ENCODE measurements at regions not wholly inside any gene's neighbourhood (a gene's known extent, or its start where the extent isn't known, plus 50 kb on each side); places are given as distances from the start of the nearest gene placed in this dataset.
A peak's percentile ranks its signal among the peaks of the same experiment; 100 is the strongest.

DNA sequence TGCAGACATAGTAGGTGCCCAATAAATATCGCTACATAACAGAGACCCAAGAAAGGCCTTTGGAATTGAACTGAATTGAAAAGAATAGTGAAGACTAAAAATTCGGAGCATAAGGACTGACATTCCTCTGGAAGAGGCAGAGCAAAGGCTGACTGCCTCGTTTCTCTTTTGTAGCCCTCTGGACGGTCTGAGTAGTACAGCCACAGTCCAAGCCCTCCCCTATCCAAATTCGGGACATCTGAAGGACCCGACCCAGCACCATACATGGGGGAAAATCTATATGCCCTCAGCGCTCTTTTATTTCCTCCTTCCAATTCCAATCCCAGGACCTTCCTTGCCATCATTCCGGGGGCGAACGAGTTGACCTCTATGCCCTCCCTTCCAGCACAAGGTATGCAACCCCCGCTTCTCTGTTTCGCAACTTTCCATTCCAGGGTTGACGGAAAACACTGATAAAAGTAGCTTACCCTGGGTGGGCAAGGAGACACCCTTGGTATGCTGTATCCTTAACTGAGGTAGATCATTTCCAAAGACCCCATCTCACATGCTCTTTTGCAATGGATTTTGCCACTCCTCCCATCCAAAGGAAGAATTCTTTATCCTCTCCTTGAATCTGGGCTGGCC lies 127.4 kb upstream of the MAP1LC3B2 start:
- Histone ChIP-seq H3K36me3 (ENCODE audit: control insufficient read depth, insufficient read depth, low read length) (no peaks in the 10 kb centered on the region), H3K9me3 (ENCODE audit: control insufficient read depth, low read length) (no peaks in the 10 kb centered on the region), H3K4me3 (ENCODE audit: insufficient read depth, low read depth, low read length) (no peak overlapping the region), H3K27me3 (ENCODE audit: control insufficient read depth, insufficient read depth, low read length, poor library complexity, severe bottlenecking) (no peaks in the 10 kb centered on the region), H3K4me1 (ENCODE audit: control insufficient read depth, insufficient read depth, low read length) (peaks cover 35% of the 10 kb centered on the region), H3K27ac (ENCODE audit: insufficient read depth, low read depth, low read length, poor library complexity, severe bottlenecking) (no peak overlapping the region)
- WGBS, 2 experiments, result 89 to 92% methylated on average over 13 of the region's 13 CpGs

GRCh38 chr12:116432314-116432750 lies 126.8 kb upstream of the MAP1LC3B2 start:
- Histone ChIP-seq H3K9me3 (ENCODE audit: control insufficient read depth, low read length) (no peaks in the 10 kb centered on the region), H3K27ac (ENCODE audit: insufficient read depth, low read depth, low read length, poor library complexity, severe bottlenecking) (no peak overlapping the region), H3K4me1 (ENCODE audit: control insufficient read depth, insufficient read depth, low read length) (peaks cover 31% of the 10 kb centered on the region), H3K36me3 (ENCODE audit: control insufficient read depth, insufficient read depth, low read length) (no peaks in the 10 kb centered on the region), H3K27me3 (ENCODE audit: control insufficient read depth, insufficient read depth, low read length, poor library complexity, severe bottlenecking) (no peaks in the 10 kb centered on the region), H3K4me3 (ENCODE audit: insufficient read depth, low read depth, low read length) (no peak overlapping the region)
- WGBS, 2 experiments, result 85 to 95% methylated on average over 4 of the region's 4 CpGs

- Histone ChIP-seq H3K4me3 (ENCODE audit: insufficient read depth, low read depth, low read length) (no peak overlapping the region), H3K27me3 (ENCODE audit: control insufficient read depth, insufficient read depth, low read length, poor library complexity, severe bottlenecking) (no peaks in the 10 kb centered on the region), H3K27ac (ENCODE audit: insufficient read depth, low read depth, low read length, poor library complexity, severe bottlenecking) (no peak overlapping the region), H3K36me3 (ENCODE audit: control insufficient read depth, insufficient read depth, low read length) (no peaks in the 10 kb centered on the region), H3K4me1 (ENCODE audit: control insufficient read depth, insufficient read depth, low read length) (peaks cover 23% of the 10 kb centered on the region), H3K9me3 (ENCODE audit: control insufficient read depth, low read length) (no peaks in the 10 kb centered on the region)
- WGBS, 2 experiments, result 85 to 90% methylated on average over 5 of the region's 5 CpGs
Observed at GRCh38 chr12:116433249-116433648, 125.9 kb upstream of the MAP1LC3B2 start.

DNA sequence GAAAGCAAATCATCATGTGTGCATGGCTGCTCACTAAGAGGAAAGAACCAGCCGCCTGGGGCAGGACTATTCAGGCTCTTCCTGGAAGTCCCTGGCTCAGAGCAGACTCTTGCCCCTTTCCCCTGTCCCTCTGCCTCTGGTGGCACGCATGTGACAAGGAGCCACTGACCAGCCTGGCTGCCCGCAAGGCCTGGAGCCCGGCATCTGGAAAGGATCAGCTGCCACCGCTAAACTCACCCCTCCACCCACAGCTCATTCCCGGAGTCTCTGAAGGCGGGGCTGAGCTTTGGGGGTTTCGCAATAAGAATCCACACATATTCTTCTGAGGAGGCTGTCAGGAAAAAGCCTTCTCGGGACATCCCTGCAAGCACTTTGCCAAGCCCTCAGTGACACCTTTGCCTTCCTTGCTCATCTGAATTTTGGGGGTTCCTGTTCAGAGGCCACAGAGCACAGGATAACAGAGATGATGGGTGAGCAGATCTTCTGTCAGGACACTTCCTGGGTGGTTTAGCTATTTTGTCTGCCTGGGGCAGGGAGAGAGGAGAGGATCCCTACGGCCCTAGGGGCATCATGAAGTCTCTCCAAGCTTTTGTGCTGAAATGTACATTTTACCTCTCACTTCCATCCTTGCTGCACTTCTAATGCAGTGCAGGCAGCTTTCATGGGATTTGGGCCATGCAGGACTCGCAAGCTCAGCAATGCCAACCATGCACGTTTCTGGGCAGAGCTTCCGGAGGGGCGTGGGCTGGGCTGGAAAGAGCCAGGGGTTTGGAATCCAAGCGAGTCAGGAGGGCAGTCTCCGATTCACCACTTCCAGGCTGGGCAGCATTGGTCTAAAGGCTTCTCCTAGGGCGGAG lies 124.8 kb upstream of the MAP1LC3B2 start:
- Histone ChIP-seq H3K27me3 (ENCODE audit: control insufficient read depth, insufficient read depth, low read length, poor library complexity, severe bottlenecking) (no peaks in the 10 kb centered on the region), H3K4me3 (ENCODE audit: insufficient read depth, low read depth, low read length) (no peak overlapping the region), H3K4me1 (ENCODE audit: control insufficient read depth, insufficient read depth, low read length) (peaks cover 23% of the 10 kb centered on the region), H3K9me3 (ENCODE audit: control insufficient read depth, low read length) (no peaks in the 10 kb centered on the region), H3K27ac (ENCODE audit: insufficient read depth, low read depth, low read length, poor library complexity, severe bottlenecking) (peak overlapping the region; percentile 40), H3K36me3 (ENCODE audit: control insufficient read depth, insufficient read depth, low read length) (no peaks in the 10 kb centered on the region)
- 33 to 34% methylated on average over 16 to 17 of the region's 17 CpGs for WGBS, 2 experiments

GRCh38 chr12:116435984-116436383 lies 123.2 kb upstream of the MAP1LC3B2 start:
- WGBS, 2 experiments, result 97 to 98% methylated on average over 3 of the region's 3 CpGs
- Histone ChIP-seq H3K9me3 (ENCODE audit: control insufficient read depth, low read length) (no peaks in the 10 kb centered on the region), H3K4me1 (ENCODE audit: control insufficient read depth, insufficient read depth, low read length) (peaks cover 23% of the 10 kb centered on the region), H3K36me3 (ENCODE audit: control insufficient read depth, insufficient read depth, low read length) (no peaks in the 10 kb centered on the region), H3K27ac (ENCODE audit: insufficient read depth, low read depth, low read length, poor library complexity, severe bottlenecking) (no peak overlapping the region), H3K27me3 (ENCODE audit: control insufficient read depth, insufficient read depth, low read length, poor library complexity, severe bottlenecking) (no peaks in the 10 kb centered on the region), H3K4me3 (ENCODE audit: insufficient read depth, low read depth, low read length) (no peak overlapping the region)

- Histone ChIP-seq H3K4me3 (ENCODE audit: insufficient read depth, low read depth, low read length) (no peak overlapping the region), H3K4me1 (ENCODE audit: control insufficient read depth, insufficient read depth, low read length) (peaks cover 23% of the 10 kb centered on the region), H3K36me3 (ENCODE audit: control insufficient read depth, insufficient read depth, low read length) (no peaks in the 10 kb centered on the region), H3K9me3 (ENCODE audit: control insufficient read depth, low read length) (no peaks in the 10 kb centered on the region), H3K27ac (ENCODE audit: insufficient read depth, low read depth, low read length, poor library complexity, severe bottlenecking) (no peak overlapping the region), H3K27me3 (ENCODE audit: control insufficient read depth, insufficient read depth, low read length, poor library complexity, severe bottlenecking) (no peaks in the 10 kb centered on the region)
- 87 to 88% methylated on average over 14 of the region's 14 CpGs for WGBS, 2 experiments
Observed at GRCh38 chr12:116436561-116437249, 122.5 kb upstream of the MAP1LC3B2 start.

GRCh38 chr12:116441292-116441691 lies 117.9 kb upstream of the MAP1LC3B2 start:
- Histone ChIP-seq H3K4me1 (ENCODE audit: control insufficient read depth, insufficient read depth, low read length) (peaks cover 10% of the 10 kb centered on the region), H3K9me3 (ENCODE audit: control insufficient read depth, low read length) (no peaks in the 10 kb centered on the region), H3K27ac (ENCODE audit: insufficient read depth, low read depth, low read length, poor library complexity, severe bottlenecking) (no peak overlapping the region), H3K27me3 (ENCODE audit: control insufficient read depth, insufficient read depth, low read length, poor library complexity, severe bottlenecking) (no peaks in the 10 kb centered on the region), H3K36me3 (ENCODE audit: control insufficient read depth, insufficient read depth, low read length) (no peaks in the 10 kb centered on the region), H3K4me3 (ENCODE audit: insufficient read depth, low read depth, low read length) (no peak overlapping the region)
- 61 to 67% methylated on average over 4 of the region's 4 CpGs for WGBS, 2 experiments

DNA sequence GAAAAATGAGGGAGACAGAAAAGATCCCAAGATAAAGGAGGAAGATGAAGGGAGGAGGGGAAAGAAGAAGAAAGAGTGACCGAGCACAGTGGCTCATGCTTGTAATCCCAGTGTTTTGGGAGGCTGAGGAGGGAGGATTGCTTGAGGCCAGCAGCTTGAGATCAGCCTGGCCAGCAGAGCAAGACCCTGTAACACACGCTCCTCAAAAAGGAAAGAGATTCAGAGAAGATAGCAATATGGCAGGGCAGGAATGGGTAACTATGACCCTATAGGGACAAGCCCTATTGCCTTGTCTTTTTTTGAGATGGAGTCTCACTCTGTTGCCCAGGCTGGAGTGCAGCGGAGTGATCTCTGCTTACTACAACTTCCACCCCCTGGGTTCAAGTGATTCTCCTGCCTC lies 116.9 kb upstream of the MAP1LC3B2 start:
- Histone ChIP-seq H3K27ac (ENCODE audit: insufficient read depth, low read depth, low read length, poor library complexity, severe bottlenecking) (no peak overlapping the region), H3K36me3 (ENCODE audit: control insufficient read depth, insufficient read depth, low read length) (no peaks in the 10 kb centered on the region), H3K4me1 (ENCODE audit: control insufficient read depth, insufficient read depth, low read length) (peaks cover 7% of the 10 kb centered on the region), H3K27me3 (ENCODE audit: control insufficient read depth, insufficient read depth, low read length, poor library complexity, severe bottlenecking) (no peaks in the 10 kb centered on the region), H3K4me3 (ENCODE audit: insufficient read depth, low read depth, low read length) (no peak overlapping the region), H3K9me3 (ENCODE audit: control insufficient read depth, low read length) (no peaks in the 10 kb centered on the region)
- WGBS, 2 experiments, result 94 to 95% methylated on average over 3 of the region's 3 CpGs

- Histone ChIP-seq H3K9me3 (ENCODE audit: control insufficient read depth, low read length) (no peaks in the 10 kb centered on the region), H3K36me3 (ENCODE audit: control insufficient read depth, insufficient read depth, low read length) (no peaks in the 10 kb centered on the region), H3K27me3 (ENCODE audit: control insufficient read depth, insufficient read depth, low read length, poor library complexity, severe bottlenecking) (no peaks in the 10 kb centered on the region), H3K4me1 (ENCODE audit: control insufficient read depth, insufficient read depth, low read length) (peaks cover 7% of the 10 kb centered on the region), H3K4me3 (ENCODE audit: insufficient read depth, low read depth, low read length) (no peak overlapping the region), H3K27ac (ENCODE audit: insufficient read depth, low read depth, low read length, poor library complexity, severe bottlenecking) (no peak overlapping the region)
- 67 to 75% methylated on average over 3 of the region's 3 CpGs for WGBS, 2 experiments
Observed at GRCh38 chr12:116442946-116443345, 116.2 kb upstream of the MAP1LC3B2 start.
